Osteocyte (in vitro differentiated cells): ENCODE measurements at regions not wholly inside any gene's neighbourhood (a gene's known extent, or its start where the extent isn't known, plus 50 kb on each side); places are given as distances from the start of the nearest gene placed in this dataset.

Experiments used
- DNase-seq: peaks from one replicate; pipeline ENCODE4 v3.0.0; 2021; ENCODE audit warnings: mixed read lengths; ENCODE audit not compliant: unreplicated experiment; ENCODE audit errors: extremely low spot score
- H3K27ac Mint-ChIP-seq: one replicate; pipeline ENCODE4 v1.8.0; 2021; ENCODE audit warnings: mild to moderate bottlenecking, mixed read lengths; ENCODE audit not compliant: unreplicated experiment
- H3K27me3 Mint-ChIP-seq: one replicate; pipeline ENCODE4 v1.8.0; 2021; ENCODE audit warnings: mixed read lengths; ENCODE audit not compliant: unreplicated experiment
- H3K36me3 Mint-ChIP-seq: one replicate; pipeline ENCODE4 v1.8.0; 2021; ENCODE audit warnings: mixed read lengths; ENCODE audit not compliant: unreplicated experiment
- H3K4me1 Mint-ChIP-seq: one replicate; pipeline ENCODE4 v1.8.0; 2021; ENCODE audit warnings: mixed read lengths; ENCODE audit not compliant: unreplicated experiment
- H3K4me3 Mint-ChIP-seq: one replicate; pipeline ENCODE4 v1.8.0; 2021; ENCODE audit warnings: mild to moderate bottlenecking, moderate library complexity, mixed read lengths; ENCODE audit not compliant: unreplicated experiment
- H3K9me3 Mint-ChIP-seq: one replicate; pipeline ENCODE4 v1.8.0; 2021; ENCODE audit warnings: mixed read lengths; ENCODE audit not compliant: unreplicated experiment
- TF ChIP-seq, protein P1 (sequence below): fragments of 200-600 bp; sonication (generic); IDR thresholded peaks from 2 replicates; pipeline ENCODE4 v1.5.0; 2021; ENCODE audit warnings: antibody characterized with exemption, mild to moderate bottlenecking, moderate library complexity

DNA sequence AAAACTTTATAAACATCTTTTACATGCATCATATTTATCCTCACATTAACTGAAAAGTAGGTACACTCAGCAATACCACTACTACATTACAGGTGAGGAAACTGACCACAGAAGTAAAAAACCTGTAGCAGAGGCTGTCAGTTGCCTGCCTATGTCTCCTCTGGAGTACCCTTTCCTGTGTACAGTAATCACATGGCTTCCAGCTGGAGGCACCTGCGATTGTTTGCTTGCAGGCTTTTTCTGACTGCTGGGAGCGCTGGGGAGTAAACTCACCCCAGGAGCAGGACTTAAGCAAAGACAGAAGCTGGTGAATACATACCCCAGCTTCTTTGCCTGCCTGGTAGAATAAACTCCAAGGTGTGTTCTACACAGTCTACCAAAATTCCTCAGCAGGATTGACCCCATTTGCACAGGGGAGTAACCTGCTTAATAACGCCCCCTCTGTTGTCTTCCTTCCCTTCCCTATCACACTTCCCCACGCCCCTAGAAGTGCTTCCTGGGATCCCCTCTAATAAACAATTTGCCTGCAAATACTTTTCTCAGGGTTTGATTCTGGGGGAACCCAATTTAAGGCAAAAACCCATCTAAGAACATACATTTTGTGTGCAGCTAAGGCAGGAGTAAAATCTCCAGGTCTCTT lies 138.9 kb downstream of the PTH2R start:
- no peak for DNase-seq
- Mint-ChIP-seq H3K4me3 (no peak overlapping the region), H3K4me1 (no peaks in the 10 kb centered on the region), H3K27ac (no peak overlapping the region), H3K9me3 (no peaks in the 10 kb centered on the region), H3K36me3 (no peaks in the 10 kb centered on the region), H3K27me3 (no peaks in the 10 kb centered on the region)
- TF ChIP-seq, protein P1, sequence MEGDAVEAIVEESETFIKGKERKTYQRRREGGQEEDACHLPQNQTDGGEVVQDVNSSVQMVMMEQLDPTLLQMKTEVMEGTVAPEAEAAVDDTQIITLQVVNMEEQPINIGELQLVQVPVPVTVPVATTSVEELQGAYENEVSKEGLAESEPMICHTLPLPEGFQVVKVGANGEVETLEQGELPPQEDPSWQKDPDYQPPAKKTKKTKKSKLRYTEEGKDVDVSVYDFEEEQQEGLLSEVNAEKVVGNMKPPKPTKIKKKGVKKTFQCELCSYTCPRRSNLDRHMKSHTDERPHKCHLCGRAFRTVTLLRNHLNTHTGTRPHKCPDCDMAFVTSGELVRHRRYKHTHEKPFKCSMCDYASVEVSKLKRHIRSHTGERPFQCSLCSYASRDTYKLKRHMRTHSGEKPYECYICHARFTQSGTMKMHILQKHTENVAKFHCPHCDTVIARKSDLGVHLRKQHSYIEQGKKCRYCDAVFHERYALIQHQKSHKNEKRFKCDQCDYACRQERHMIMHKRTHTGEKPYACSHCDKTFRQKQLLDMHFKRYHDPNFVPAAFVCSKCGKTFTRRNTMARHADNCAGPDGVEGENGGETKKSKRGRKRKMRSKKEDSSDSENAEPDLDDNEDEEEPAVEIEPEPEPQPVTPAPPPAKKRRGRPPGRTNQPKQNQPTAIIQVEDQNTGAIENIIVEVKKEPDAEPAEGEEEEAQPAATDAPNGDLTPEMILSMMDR: no peak

DNA sequence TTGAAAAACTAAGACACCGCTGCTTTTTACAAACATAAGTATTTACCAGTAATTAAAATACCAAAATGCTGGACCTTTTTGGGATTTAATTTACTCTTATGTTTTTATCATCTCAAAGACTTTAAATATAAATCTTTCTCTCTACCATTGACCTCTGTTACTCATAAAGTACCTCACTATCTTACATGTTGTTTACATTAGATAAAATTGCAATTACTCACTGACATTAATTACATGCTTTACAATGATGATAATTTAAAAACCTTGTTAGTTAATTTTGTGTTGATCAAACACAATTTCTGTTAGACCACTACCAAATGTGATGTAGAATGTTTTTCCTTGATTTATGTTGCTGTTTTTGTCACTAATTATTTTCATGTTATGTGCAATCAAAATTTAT lies 139.5 kb downstream of the PTH2R start:
- H3K4me1 Mint-ChIP-seq: no peaks in the 10 kb centered on the region
- DNase-seq: no peak
- TF ChIP-seq, protein P1: no peak
- no peaks in the 10 kb centered on the region for H3K27me3 Mint-ChIP-seq
- H3K36me3 Mint-ChIP-seq: no peaks in the 10 kb centered on the region
- H3K27ac Mint-ChIP-seq: no peak overlapping the region
- no peaks in the 10 kb centered on the region for H3K9me3 Mint-ChIP-seq
- no peak overlapping the region for H3K4me3 Mint-ChIP-seq

DNA sequence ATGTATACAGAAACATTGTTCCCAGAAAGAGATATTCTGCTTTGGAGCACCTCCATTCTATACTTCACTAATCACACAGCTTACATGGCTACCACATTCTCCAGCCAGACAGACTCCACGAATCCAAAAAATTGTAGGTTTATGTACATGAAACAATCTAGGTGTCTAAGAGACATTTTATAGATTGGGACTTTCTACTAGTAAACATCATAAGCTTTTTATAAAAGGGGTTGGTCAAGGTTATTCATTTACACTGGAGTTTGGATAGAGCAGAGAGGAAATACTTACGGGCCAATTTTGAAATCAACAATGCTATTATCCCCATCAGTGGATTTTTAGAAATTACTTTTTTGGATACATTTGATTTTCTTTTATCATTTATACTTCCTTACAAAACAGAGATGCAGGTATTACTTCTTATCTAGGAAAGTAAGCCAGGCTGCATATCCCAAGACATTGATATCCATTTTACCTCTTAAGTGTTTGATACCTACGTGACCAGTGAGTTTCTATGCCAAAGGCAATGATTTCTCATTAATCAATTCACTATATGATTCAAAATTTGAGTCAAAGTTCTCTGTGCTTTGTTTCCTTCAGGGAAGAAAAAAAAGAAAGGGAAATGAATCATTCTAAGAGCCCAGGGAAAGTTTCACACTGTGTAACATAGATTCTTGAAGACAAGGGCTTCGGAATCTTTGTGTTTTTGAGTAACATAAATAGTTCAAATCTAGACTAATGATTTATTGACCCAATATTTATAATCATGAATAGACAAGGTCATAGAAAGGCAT lies 140.5 kb downstream of the PTH2R start:
- H3K9me3 Mint-ChIP-seq: peaks cover 6% of the 10 kb centered on the region
- H3K27me3 Mint-ChIP-seq: no peaks in the 10 kb centered on the region
- H3K36me3 Mint-ChIP-seq: no peaks in the 10 kb centered on the region
- no peak overlapping the region for H3K4me3 Mint-ChIP-seq
- H3K27ac Mint-ChIP-seq: no peak overlapping the region
- H3K4me1 Mint-ChIP-seq: no peaks in the 10 kb centered on the region
- TF ChIP-seq, protein P1: no peak
- no peak for DNase-seq

- Mint-ChIP-seq H3K36me3 (no peaks in the 10 kb centered on the region), H3K4me3 (no peak overlapping the region), H3K27ac (no peak overlapping the region), H3K9me3 (peaks cover 11% of the 10 kb centered on the region), H3K27me3 (no peaks in the 10 kb centered on the region), H3K4me1 (no peaks in the 10 kb centered on the region)
- TF ChIP-seq, protein P1: no peak
- DNase-seq: no peak
Measured at GRCh38 chr2:208548700-208549099, 142.1 kb downstream of the PTH2R start.

DNA sequence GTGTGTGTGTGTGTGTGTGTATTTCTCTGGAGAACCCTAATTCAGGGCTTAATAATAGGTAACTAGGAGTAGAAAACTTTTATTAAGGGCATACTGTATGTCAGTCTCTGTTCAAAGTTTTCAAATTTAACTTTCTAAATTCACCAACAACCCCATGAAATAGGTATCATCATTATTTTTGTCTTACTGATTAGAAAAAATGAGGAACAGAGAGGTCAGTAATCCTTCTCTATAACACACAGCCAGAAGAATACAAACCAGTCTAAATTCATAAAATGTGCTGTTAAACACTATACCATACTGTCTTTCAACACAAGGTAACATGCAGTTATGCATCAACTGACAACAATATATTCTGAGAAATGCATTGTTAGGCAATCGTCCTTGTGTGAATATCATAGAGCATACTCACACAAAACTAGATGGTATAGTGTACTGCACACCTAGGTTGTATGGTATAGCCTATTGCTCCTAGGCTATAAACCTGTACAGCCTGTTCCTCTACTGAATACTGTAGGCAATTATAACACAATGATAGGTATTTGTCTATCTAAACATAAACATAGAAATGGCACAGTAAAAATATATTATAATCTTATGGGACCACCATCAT lies 143.1 kb downstream of the PTH2R start:
- Mint-ChIP-seq H3K36me3 (no peaks in the 10 kb centered on the region), H3K4me3 (no peak overlapping the region), H3K9me3 (peaks cover 11% of the 10 kb centered on the region), H3K27me3 (no peaks in the 10 kb centered on the region), H3K27ac (no peak overlapping the region), H3K4me1 (no peaks in the 10 kb centered on the region)
- TF ChIP-seq, protein P1: no peak
- no peak for DNase-seq
